ENCODE measurements at regions not wholly inside any gene's neighbourhood (a gene's known extent, or its start where the extent isn't known, plus 50 kb on each side); places are given as distances from the start of the nearest gene placed in this dataset.

- Histone ChIP-seq H3K36me3 (ENCODE audit: insufficient read depth, low read depth, low read length) (no peaks in the 10 kb centered on the region), H3K4me1 (ENCODE audit: insufficient read depth, low read length) (no peaks in the 10 kb centered on the region), H3K27me3 (ENCODE audit: insufficient read depth, low read length) (no peaks in the 10 kb centered on the region), H3K9me3 (ENCODE audit: insufficient read depth, low read depth, low read length) (no peaks in the 10 kb centered on the region), H3K27ac (ENCODE audit: low read length) (no peak overlapping the region), H3K4me3 (ENCODE audit: low read length) (no peak overlapping the region), H3K9ac (ENCODE audit: low read depth, low read length) (no peak overlapping the region)
These were observed 68.3 kb upstream of the CADM1 start for GRCh38 chr11:115572551-115572950.

GRCh38 chr11:115566180-115566764, 62.1 kb upstream of the CADM1 start:
- no peak overlapping the region for H3K27ac ChIP-seq (ENCODE audit: low read length)
- H3K4me1 ChIP-seq (ENCODE audit: insufficient read depth, low read length): no peaks in the 10 kb centered on the region
- H3K27me3 ChIP-seq (ENCODE audit: insufficient read depth, low read length): no peaks in the 10 kb centered on the region
- H3K36me3 ChIP-seq (ENCODE audit: insufficient read depth, low read depth, low read length): no peaks in the 10 kb centered on the region
- no peak overlapping the region for H3K9ac ChIP-seq (ENCODE audit: low read depth, low read length)
- no peaks in the 10 kb centered on the region for H3K9me3 ChIP-seq (ENCODE audit: insufficient read depth, low read depth, low read length)
- no peak overlapping the region for H3K4me3 ChIP-seq (ENCODE audit: low read length)

GRCh38 chr11:115564851-115565250, 60.6 kb upstream of the CADM1 start:
- Histone ChIP-seq H3K27me3 (ENCODE audit: insufficient read depth, low read length) (no peaks in the 10 kb centered on the region), H3K4me1 (ENCODE audit: insufficient read depth, low read length) (no peaks in the 10 kb centered on the region), H3K9me3 (ENCODE audit: insufficient read depth, low read depth, low read length) (no peaks in the 10 kb centered on the region), H3K4me3 (ENCODE audit: low read length) (no peak overlapping the region), H3K36me3 (ENCODE audit: insufficient read depth, low read depth, low read length) (no peaks in the 10 kb centered on the region), H3K27ac (ENCODE audit: low read length) (no peak overlapping the region), H3K9ac (ENCODE audit: low read depth, low read length) (no peak overlapping the region)

GRCh38 chr11:115561116-115561515, 56.9 kb upstream of the CADM1 start:
- Histone ChIP-seq H3K4me3 (ENCODE audit: low read length) (no peak overlapping the region), H3K36me3 (ENCODE audit: insufficient read depth, low read depth, low read length) (no peaks in the 10 kb centered on the region), H3K4me1 (ENCODE audit: insufficient read depth, low read length) (no peaks in the 10 kb centered on the region; the same call in 1 of the 2 replicates), H3K27me3 (ENCODE audit: insufficient read depth, low read length) (peaks cover 4% of the 10 kb centered on the region; the same call in 1 of the 2 replicates), H3K27ac (ENCODE audit: low read length) (no peak overlapping the region), H3K9ac (ENCODE audit: low read depth, low read length) (no peak overlapping the region), H3K9me3 (ENCODE audit: insufficient read depth, low read depth, low read length) (no peaks in the 10 kb centered on the region)

GRCh38 chr11:115558635-115559034, 54.4 kb upstream of the CADM1 start:
- H3K36me3 ChIP-seq (ENCODE audit: insufficient read depth, low read depth, low read length): no peaks in the 10 kb centered on the region
- no peaks in the 10 kb centered on the region for H3K9me3 ChIP-seq (ENCODE audit: insufficient read depth, low read depth, low read length)
- H3K4me1 ChIP-seq (ENCODE audit: insufficient read depth, low read length): peaks cover 3% of the 10 kb centered on the region; the same call in 1 of the 2 replicates
- H3K27ac ChIP-seq (ENCODE audit: low read length): no peak overlapping the region
- peaks cover 4% of the 10 kb centered on the region; the same call in 1 of the 2 replicates for H3K27me3 ChIP-seq (ENCODE audit: insufficient read depth, low read length)
- H3K9ac ChIP-seq (ENCODE audit: low read depth, low read length): no peak overlapping the region
- H3K4me3 ChIP-seq (ENCODE audit: low read length): no peak overlapping the region

GRCh38 chr11:115557681-115558080, 53.5 kb upstream of the CADM1 start:
- Histone ChIP-seq H3K4me1 (ENCODE audit: insufficient read depth, low read length) (peaks cover 3% of the 10 kb centered on the region; the same call in 1 of the 2 replicates), H3K27ac (ENCODE audit: low read length) (no peak overlapping the region), H3K9me3 (ENCODE audit: insufficient read depth, low read depth, low read length) (no peaks in the 10 kb centered on the region), H3K9ac (ENCODE audit: low read depth, low read length) (no peak overlapping the region), H3K4me3 (ENCODE audit: low read length) (no peak overlapping the region), H3K36me3 (ENCODE audit: insufficient read depth, low read depth, low read length) (no peaks in the 10 kb centered on the region), H3K27me3 (ENCODE audit: insufficient read depth, low read length) (peaks cover 4% of the 10 kb centered on the region; the same call in 1 of the 2 replicates)

GRCh38 chr11:115556984-115557383, 52.8 kb upstream of the CADM1 start:
- no peak overlapping the region for H3K27ac ChIP-seq (ENCODE audit: low read length)
- no peaks in the 10 kb centered on the region for H3K36me3 ChIP-seq (ENCODE audit: insufficient read depth, low read depth, low read length)
- H3K9ac ChIP-seq (ENCODE audit: low read depth, low read length): no peak overlapping the region
- H3K4me3 ChIP-seq (ENCODE audit: low read length): no peak overlapping the region
- no peaks in the 10 kb centered on the region for H3K9me3 ChIP-seq (ENCODE audit: insufficient read depth, low read depth, low read length)
- H3K4me1 ChIP-seq (ENCODE audit: insufficient read depth, low read length): peaks cover 3% of the 10 kb centered on the region; the same call in 1 of the 2 replicates
- H3K27me3 ChIP-seq (ENCODE audit: insufficient read depth, low read length): peaks cover 4% of the 10 kb centered on the region; the same call in 1 of the 2 replicates

GRCh38 chr11:115555336-115556090, 51.3 kb upstream of the CADM1 start:
- no peak overlapping the region for H3K4me3 ChIP-seq (ENCODE audit: low read length)
- H3K9ac ChIP-seq (ENCODE audit: low read depth, low read length): no peak overlapping the region
- peaks cover 3% of the 10 kb centered on the region; the same call in 1 of the 2 replicates for H3K4me1 ChIP-seq (ENCODE audit: insufficient read depth, low read length)
- H3K9me3 ChIP-seq (ENCODE audit: insufficient read depth, low read depth, low read length): no peaks in the 10 kb centered on the region
- peaks cover 4% of the 10 kb centered on the region; the same call in 1 of the 2 replicates for H3K27me3 ChIP-seq (ENCODE audit: insufficient read depth, low read length)
- H3K27ac ChIP-seq (ENCODE audit: low read length): no peak overlapping the region
- H3K36me3 ChIP-seq (ENCODE audit: insufficient read depth, low read depth, low read length): no peaks in the 10 kb centered on the region

Data from iPS-20b (cell line).